Lower leg skin (tissue), 3 donors: ENCODE measurements at regions not wholly inside any gene's neighbourhood (a gene's known extent, or its start where the extent isn't known, plus 50 kb on each side); places are given as distances from the start of the nearest gene placed in this dataset.

Source experiments
- POLR2A ChIP-seq, 2 donors: fragments of 450-650 bp; IDR thresholded peaks; one replicate each; pipeline ENCODE4 v1.6.1; 2016 to 2017; ENCODE audit warnings: antibody characterized with exemption in 2 of 2, mild to moderate bottlenecking in 1 of 2, moderate library complexity in 1 of 2
- TF ChIP-seq, protein P1 (sequence below), 3 donors: fragments of 450-650 bp; IDR thresholded peaks; one replicate each; pipeline ENCODE4 v1.5.1; 2016; ENCODE audit warnings: antibody characterized with exemption in 3 of 3, mild to moderate bottlenecking in 3 of 3, moderate library complexity in 2 of 3

DNA sequence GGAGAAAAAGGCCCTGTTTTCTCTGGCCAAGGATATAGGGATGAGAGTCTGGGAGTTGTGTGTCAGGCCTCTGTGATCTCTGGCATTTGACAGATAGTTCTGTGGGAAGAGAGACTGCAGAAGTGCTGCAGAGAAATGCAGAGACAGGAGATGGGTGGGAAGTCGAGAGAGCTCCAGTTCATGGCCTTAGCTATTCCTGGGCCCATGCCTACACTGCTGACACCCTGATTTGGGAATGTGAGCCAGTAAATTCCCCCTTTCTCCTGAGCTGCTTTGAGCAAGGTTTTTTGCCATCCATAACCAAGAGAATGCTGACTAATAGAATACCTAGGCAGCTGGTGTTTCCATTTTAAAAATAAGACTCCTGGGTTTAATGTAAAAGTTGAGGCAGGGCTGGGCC is 59.3 kb downstream of the EBLN2 start:
- TF ChIP-seq, protein P1, sequence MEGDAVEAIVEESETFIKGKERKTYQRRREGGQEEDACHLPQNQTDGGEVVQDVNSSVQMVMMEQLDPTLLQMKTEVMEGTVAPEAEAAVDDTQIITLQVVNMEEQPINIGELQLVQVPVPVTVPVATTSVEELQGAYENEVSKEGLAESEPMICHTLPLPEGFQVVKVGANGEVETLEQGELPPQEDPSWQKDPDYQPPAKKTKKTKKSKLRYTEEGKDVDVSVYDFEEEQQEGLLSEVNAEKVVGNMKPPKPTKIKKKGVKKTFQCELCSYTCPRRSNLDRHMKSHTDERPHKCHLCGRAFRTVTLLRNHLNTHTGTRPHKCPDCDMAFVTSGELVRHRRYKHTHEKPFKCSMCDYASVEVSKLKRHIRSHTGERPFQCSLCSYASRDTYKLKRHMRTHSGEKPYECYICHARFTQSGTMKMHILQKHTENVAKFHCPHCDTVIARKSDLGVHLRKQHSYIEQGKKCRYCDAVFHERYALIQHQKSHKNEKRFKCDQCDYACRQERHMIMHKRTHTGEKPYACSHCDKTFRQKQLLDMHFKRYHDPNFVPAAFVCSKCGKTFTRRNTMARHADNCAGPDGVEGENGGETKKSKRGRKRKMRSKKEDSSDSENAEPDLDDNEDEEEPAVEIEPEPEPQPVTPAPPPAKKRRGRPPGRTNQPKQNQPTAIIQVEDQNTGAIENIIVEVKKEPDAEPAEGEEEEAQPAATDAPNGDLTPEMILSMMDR (IDR thresholded peaks at IDR 0.05), result no peak
- no peak for TF ChIP-seq POLR2A (IDR thresholded peaks at IDR 0.05)
